BE2C (cell line): ENCODE measurements at regions not wholly inside any gene's neighbourhood (a gene's known extent, or its start where the extent isn't known, plus 50 kb on each side); places are given as distances from the start of the nearest gene placed in this dataset.

Experiments used
- DNase-seq: peaks from one replicate; pipeline ENCODE4 v3.0.0-alpha.2; 2020
- H3K27me3 ChIP-seq: fragments of 250-450 bp; sonication (Bioruptor Pico); 2 replicates; pipeline ENCODE4 v1.5.1; 2020; ENCODE audit warnings: mild to moderate bottlenecking
- H3K36me3 ChIP-seq: fragments of 250-450 bp; sonication (Bioruptor Pico); 2 replicates; pipeline ENCODE4 v1.5.1; 2020; ENCODE audit warnings: mild to moderate bottlenecking
- H3K4me1 ChIP-seq: fragments of 250-450 bp; sonication (Bioruptor Pico); 2 replicates; pipeline ENCODE4 v1.5.1; 2020
- H3K4me3 ChIP-seq: 2 replicates; pipeline ENCODE4 v1.5.1; 2011; ENCODE audit warnings: low read depth, low read length
- H3K9me3 ChIP-seq: fragments of 250-450 bp; sonication (Bioruptor Pico); 2 replicates; pipeline ENCODE4 v1.5.1; 2020
- CTCF ChIP-seq: IDR thresholded peaks from 2 replicates; pipeline ENCODE4 v1.5.1; 2012; ENCODE audit warnings: mild to moderate bottlenecking, low read depth, low read length

DNA sequence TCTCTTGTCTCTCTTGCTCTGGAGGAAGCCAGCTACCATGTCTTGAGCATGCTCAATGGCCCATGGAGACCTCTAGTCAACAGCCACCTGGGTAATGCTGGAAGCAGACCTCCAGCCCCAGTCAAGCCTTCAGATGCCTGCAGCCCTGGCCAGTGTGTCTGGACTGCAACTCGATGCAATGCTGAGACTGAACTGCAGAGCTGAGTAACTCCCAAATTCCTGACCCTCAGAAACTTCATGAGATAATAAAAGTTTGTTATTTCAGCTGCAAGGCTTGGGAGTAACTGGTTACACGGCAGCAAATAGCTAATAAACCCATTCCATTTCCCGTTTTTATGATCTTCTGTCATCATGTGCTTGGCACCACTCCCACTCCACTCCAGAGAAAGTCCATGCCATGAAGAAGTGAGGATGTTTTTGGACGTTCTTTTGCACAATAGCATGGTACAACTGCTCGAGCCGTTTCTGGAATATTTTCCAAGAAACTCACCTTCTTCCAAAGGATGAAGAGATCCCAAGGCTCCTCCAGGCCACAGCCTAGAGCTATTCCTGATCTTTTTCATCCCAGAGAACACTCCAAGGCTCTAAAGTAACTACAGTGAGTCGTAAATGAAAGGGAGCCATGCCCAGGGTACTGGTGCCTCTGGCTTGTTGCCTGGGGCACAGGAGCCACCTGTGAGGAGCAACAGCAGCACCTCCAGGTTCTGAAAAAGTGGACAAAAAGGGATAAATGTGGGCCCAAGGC is 72.0 kb upstream of the KLF13 start:
- TF ChIP-seq CTCF: no peak
- no peak for DNase-seq
- no peaks in the 10 kb centered on the region for H3K27me3 ChIP-seq
- H3K9me3 ChIP-seq: no peaks in the 10 kb centered on the region
- H3K4me1 ChIP-seq: no peaks in the 10 kb centered on the region
- no peak overlapping the region for H3K4me3 ChIP-seq
- H3K36me3 ChIP-seq: no peaks in the 10 kb centered on the region

DNA sequence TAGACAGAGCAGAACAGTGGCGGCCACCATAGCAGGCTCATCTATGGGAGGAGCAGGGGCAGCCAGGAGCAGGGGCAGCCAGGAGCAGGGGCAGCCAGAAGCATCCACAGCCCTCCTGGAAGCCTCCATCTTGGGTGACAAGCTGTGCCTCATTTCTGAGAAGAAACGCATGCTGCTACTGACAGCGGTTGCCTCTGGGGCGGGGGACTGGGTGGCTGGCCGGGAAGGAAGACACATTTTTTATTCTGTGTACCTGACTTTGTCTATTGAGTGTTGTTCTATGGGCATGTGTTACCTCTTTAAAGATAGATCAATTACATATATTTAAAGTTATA is 71.5 kb upstream of the KLF13 start:
- DNase-seq: no peak
- Histone ChIP-seq H3K4me3 (no peak overlapping the region), H3K9me3 (no peaks in the 10 kb centered on the region), H3K27me3 (no peaks in the 10 kb centered on the region), H3K36me3 (no peaks in the 10 kb centered on the region), H3K4me1 (no peaks in the 10 kb centered on the region)
- no peak for TF ChIP-seq CTCF

- Histone ChIP-seq H3K27me3 (no peaks in the 10 kb centered on the region), H3K4me3 (no peak overlapping the region), H3K4me1 (no peaks in the 10 kb centered on the region), H3K36me3 (no peaks in the 10 kb centered on the region), H3K9me3 (no peaks in the 10 kb centered on the region)
- TF ChIP-seq CTCF: no peak
- DNase-seq: no peak
These were observed 70.8 kb upstream of the KLF13 start for GRCh38 chr15:31255732-31256377.

DNA sequence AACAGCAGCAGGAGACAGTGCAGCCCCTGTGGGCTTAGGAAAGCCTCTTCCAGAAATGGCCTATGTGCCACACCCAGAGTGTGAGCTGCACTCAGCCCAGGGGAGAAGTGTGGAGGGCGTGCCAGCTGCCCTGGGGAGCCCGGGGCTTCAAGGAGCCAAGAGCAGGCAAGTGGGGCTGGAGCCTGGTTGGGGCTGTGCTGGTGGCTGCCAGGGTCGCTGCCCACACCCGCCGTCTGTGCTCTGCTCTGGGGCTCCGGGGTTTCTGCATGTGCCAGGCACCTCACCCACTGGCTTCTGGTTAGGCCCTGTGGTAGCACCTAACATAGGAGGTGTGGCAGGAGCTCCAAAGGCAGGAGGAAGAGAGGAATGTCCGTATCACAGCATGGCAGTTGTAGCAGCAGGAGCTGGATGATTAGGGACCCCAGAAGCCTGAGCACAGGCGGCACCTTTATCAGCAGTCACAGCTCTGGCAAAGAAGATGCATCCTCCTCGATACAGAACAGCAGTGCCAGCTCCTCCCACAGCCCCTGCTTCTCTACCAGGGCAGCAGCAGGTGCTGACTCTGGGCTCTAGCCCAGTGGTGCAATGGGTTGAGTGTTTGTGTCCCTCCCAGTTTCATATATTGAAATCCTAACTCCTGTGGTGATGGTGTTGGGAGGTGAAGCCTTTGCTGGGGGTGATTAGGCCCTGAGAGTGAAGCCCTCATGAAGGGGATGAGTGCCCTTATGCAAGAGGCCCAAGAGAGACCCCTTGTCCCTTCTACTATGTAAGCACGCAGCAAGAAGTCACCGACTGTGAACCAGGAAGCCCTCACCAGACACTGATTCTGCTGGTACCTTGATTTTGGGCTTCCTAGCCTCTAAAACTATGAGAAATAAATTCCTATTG is 70.0 kb upstream of the KLF13 start:
- Histone ChIP-seq H3K36me3 (no peaks in the 10 kb centered on the region), H3K27me3 (no peaks in the 10 kb centered on the region), H3K4me1 (peaks cover 3% of the 10 kb centered on the region; the same call in 1 of the 2 replicates), H3K9me3 (no peaks in the 10 kb centered on the region), H3K4me3 (no peak overlapping the region)
- no peak for TF ChIP-seq CTCF
- DNase-seq: no peak

DNA sequence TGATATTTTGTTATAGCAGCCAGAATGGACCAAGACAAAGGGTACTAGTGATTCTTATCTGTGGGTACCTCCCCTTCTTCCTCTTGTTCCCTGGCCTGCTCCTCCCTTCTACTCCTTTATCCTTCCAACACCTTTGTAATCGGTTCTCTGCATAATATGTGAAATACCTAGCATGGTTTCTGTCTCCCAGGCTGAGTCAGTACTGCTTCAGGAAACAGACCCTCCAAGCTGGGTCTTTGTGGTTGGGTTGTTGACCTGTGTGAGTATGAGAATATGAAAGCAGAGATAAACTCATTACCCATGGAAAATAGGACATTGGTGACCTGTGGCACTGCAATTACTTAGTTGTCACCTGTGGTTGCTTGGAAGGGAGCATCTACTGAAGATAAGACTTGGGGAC is 69.3 kb upstream of the KLF13 start:
- H3K27me3 ChIP-seq: no peaks in the 10 kb centered on the region
- H3K4me1 ChIP-seq: peaks cover 3% of the 10 kb centered on the region; the same call in 1 of the 2 replicates
- no peak overlapping the region for H3K4me3 ChIP-seq
- no peaks in the 10 kb centered on the region for H3K9me3 ChIP-seq
- DNase-seq: no peak
- TF ChIP-seq CTCF: no peak
- no peaks in the 10 kb centered on the region for H3K36me3 ChIP-seq
